Neural progenitor cell (in vitro differentiated cells): ENCODE measurements at regions not wholly inside any gene's neighbourhood (a gene's known extent, or its start where the extent isn't known, plus 50 kb on each side); places are given as distances from the start of the nearest gene placed in this dataset.

Experiments
- CTCF ChIP-seq: fragments of 200-600 bp; sonication (generic); IDR thresholded peaks from 2 replicates; pipeline ENCODE4 v1.5.1; 2017; ENCODE audit warnings: antibody characterized with exemption, mild to moderate bottlenecking
- EZH2 ChIP-seq: fragments of 200-600 bp; sonication (generic); IDR thresholded peaks from 2 replicates; pipeline ENCODE4 v1.6.1; 2017; ENCODE audit warnings: antibody characterized with exemption, mild to moderate bottlenecking, moderate library complexity

GRCh38 chr4:178273168-178273567, 830.9 kb upstream of the AGA start:
- TF ChIP-seq CTCF (no peak), EZH2 (no peak)
